Activated CD4-positive, alpha-beta T cell treated with anti-CD3 and anti-CD28 coated beads for 48 hours (primary cell): ENCODE measurements at regions not wholly inside any gene's neighbourhood (a gene's known extent, or its start where the extent isn't known, plus 50 kb on each side); places are given as distances from the start of the nearest gene placed in this dataset.
"Not testable (repeated sequence)": the region's sequence is repeated elsewhere in the genome, so short reads cannot be mapped to it uniquely, and the experiment has no call there.

Experiments
- DNase-seq: peaks from one replicate; pipeline ENCODE4 v3.0.0-alpha.2; 2020

DNA sequence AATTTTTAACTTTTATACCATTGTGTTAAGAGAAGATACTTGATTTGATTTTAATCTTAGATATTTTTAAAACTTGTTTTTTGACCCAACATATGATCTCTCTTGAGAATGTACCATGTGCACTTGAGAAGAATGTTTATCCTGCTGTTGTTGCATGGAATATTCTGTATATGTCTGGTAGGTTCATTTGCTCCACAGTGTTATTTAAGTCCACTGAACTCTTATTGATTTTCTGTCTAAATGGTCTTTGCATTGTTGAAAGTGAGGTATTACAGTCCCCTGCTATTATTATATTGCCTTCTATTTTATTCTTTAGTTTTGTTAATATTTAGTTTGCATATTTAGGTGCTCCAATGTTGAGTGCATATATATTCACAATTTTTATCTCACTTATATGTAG, 397.3 kb upstream of the CCDC179 start:
- DNase-seq: no peak

DNA sequence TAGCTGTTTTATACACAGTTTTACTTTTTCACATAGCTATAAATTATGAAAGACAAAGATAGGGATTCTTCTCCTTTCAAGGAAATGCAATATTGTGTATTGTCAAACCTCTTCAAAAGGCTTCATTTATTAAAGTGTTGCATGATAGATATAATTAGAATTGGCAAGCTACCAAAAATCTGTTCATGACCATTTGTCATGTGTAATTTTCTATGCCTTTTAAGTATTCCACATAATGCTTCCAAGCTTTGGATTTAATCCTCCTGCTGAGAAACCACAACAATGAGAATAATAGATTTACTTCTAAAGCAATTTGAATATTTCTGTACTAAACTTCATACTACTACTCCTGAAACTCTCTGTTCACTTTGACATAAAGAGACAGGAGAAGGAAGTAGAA, 403.2 kb upstream of the CCDC179 start:
- no peak for DNase-seq

DNA sequence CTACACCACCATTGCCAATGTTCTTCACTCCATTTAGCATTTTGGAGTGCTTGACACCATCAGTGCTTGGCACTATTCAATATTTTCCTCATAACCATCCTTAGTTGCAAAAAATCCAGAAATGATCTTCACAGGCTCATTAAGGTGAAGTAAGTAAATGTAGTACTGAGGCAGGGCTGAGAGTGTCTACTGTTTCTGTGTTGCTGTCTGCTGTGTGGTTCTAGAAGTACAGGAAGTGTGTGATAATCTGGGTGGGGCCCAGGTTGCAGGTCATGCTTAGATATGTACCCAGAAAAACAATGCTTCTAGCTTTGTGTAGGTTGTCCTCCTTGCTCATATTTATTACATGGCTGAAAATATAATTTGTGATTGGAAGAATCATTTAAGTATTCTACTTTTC, 411.8 kb upstream of the CCDC179 start:
- DNase-seq: no peak

DNA sequence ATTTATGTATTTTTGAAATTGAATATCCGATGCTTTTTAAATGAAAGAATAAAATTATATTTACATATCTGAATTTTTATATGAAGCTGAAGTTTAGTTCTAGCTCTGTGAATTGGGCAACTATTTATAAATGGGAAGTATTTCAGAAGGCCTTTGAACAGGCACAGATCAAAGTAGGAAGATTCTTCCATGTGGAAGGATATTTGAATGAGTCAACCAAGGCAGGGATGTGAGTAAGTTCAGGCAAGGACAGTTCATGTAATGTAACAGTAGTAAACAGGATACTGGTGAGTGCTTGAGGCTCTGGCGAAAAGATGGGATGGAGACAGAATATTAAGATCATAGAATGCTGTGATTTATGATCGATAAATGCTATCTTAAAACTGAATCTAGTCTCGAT, 417.8 kb upstream of the CCDC179 start:
- no peak for DNase-seq

DNA sequence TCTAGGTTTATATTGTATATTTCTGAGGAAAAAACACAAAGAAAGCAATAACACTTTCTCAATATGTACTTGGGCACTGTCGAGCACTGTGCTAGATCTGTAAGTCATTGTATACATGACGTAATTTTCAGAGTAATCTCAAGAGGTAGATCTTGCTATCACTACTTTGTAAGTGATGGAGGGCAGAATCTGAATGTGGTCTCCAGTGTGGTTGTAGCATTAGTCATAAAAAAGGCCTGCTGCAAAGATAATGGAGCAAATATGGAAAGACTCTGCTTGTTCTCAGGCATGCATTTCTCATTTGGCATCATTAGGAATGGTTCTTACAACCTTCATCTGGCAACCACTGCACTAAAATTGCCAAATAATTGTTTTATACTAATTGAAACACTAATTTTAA, 419.8 kb upstream of the CCDC179 start:
- no peak for DNase-seq

DNA sequence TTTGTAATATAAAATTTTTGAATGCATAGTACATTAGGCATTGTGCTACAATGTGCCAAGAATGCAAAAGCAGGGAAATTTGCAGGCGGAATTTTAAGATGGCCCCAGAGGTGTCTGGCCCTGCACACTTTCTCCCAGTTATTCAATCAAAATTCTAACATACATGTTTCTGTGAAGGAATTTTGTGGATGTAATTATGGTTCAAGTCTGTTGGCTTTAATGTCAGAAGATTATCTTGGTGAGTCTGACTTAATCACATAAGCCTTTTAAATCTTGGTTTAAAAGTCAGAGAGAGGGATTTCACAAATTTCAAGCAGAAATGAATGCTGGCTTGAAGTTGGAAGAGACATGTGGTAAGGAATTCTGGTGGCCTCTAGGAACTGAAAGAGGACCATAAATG, 423.4 kb upstream of the CCDC179 start:
- no peak for DNase-seq

DNA sequence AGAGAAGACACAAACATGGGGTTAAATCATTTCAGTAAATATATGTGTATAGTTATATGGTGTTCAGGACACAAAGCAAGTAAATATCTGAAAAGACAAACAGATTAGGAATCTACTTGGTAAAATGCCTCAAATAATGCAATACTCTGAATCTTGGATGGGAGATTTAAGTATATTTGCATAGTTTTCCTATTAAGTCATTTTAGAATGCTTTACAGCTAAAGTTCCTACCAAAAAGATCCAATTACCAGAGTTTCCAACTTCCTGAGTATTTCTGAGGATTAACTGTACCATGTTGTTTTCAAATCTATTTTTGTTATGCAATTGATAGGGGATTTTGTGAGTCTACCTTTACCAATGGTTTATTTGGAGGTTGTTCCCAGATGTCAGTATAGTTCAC, 424.4 kb upstream of the CCDC179 start:
- no peak for DNase-seq

DNA sequence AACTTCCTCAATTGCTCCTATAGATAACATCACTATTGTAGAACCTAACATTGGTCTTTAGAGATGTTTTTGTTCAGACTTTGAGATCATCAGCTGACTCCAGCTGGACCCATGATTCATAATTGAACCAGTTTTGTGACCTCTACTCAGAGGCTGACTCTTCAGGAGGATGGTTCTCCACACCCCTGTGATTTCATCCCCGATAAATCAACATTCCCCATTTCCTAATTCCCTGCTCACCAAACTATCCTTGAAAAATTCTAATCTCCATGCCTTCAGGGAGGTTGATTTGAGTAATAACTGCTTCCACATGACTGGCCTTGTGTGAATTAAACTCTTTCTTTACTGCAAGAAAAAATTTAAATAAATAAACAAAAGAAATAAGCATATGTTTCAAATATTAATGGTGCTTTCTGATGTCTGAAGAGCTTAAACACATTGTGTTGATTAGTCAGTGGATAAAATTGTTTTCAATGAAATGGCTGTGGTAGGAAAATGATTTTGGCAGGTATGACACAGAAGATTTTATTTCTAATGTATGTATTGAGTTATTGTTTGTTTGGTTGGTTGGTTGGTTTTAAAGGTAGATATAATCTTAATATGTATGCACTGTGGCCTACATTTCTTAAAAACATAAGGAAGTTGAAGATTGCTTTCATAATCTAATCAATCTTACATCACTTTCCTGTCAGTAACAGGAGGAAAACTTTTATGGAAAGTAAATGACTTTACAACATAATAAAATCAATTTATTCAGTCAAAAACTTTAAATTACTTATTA, 427.9 kb upstream of the CCDC179 start:
- DNase-seq: no peak

DNA sequence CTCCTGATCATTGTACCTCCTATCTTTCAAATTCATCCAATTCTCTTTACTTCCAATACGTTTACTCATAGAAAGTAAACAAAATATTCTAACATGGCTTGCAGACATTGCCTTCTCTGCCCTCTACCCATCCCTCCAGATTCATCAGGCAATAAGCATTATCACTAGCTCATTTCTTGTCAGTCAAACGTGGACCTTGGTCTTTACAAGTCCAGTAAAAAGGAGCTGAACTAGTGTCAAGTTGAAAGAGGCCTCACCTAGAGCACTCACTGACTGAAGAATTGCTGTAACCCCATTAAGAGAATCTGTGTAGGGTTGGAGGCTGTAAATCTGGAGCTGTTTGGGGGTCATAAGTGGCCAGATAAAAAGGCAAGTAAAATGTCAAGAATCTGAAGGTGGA, 435.0 kb upstream of the CCDC179 start:
- no peak for DNase-seq

DNA sequence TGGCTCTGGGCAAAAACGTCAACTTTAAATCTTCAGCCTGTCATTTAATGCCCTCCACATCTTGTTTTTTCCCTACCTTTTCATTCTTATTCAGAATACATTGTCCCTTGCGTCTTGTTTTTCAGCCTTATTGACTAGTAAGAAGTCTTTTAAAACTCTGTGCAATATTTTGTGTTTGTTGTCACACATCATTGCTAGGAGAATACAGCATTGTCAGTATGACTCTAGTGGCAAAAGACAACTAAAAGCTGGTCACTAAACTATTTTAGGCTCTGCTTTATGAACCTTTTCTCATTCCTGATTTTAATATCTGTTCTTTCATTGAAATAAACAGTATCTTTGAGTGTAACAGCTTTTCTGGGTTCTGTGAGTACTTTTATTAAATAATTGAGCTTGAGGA, 447.8 kb upstream of the CCDC179 start:
- no peak for DNase-seq

DNA sequence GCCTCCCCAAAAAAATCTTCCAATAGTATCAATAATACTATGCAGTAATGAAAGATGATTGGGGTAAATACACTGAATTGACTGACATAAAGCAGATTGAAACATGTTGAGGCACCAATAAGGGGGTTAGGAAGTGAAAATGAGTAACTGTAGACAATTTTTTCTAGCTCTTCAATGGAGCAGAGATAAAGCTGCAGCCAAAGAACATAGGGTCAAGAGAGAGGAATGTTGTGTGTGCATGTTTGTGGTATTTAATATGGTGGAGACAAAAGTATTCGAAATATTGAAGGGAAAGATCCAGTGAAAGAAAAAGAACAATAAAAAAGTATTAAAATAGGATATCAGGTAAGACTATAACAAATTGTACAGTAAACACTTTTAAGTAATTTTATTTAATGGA, 450.0 kb upstream of the CCDC179 start:
- no peak for DNase-seq

DNA sequence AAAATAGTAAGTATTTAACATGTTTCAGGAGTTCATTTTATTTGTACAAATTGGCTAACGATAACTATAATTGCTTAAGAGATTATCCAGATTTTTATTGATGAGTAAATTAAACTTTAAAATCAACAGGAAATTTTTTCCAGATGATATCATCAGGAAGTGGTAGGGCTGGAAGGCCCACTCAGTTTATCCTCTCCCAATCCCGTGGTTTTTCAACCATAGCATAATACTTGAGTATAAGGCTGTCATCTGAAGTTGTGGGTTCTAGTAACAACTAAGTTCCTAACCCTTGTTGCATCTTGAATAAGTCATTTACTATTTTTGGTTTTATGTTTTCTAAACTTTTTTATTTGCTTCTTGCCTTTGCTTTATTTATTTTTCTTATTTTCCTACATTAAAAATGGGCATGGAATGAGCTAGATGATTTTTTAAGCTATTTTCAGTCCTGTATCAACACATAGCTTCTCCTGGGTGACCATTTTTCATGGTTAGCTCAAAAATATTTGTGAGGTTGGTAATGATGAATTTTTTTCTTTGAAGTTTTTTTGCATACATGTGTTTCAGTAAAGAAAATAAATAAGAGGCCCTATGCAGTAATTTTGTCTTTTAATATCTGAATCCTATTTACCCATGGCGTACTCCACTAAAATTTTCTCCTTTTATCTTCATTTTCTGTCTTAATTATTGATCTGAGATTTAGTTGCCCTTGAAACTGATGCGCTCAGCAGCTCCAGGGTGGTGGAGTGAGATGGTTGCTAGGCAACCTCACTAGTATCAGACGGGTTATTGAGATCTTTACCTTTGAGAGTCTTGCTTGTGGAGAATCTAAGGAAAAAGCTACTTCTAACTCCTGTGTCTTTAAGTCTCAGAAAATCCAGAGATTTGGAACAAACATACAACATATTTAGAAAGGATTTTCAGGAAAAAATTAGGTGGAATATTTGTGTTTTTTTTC, 452.0 kb upstream of the CCDC179 start:
- DNase-seq: no peak

DNA sequence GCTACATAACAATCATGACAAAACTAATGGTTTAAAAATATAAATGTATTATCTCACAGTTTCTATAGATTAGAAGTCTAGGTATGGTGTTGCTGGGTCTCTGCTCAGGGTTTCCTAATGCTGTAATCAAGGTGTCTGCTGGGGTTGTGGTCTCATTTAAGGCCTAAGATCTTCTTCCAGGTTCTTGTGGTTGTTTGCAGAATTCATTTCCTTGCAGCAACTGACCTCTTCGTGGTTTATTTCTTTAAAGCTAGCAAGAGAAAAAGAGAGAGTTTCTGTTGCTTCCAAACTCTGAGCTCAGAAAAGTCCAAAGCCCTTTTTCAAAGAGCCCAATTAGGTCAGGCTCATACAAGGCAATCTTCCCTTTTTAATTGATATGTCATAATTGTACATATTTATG, 452.7 kb upstream of the CCDC179 start:
- no peak for DNase-seq

DNA sequence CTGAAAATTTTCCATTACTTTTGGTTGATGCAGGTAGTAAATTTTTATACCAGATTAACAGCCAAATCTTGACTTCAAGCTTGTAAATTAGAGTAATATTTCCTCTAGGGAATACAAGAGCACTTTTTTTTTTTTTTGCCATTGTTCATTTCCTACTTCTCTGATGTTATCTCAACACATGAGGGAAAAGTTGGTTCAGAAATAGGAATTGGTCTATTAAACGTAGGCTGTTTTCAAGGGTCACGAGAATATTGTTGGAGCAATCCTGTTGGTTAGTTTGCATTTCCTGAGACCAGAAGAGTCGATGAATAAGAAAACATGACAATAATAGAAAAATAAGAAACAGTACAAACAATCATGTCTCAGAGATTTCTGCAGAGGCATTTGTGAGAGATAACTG, 453.9 kb upstream of the CCDC179 start:
- no peak for DNase-seq

DNA sequence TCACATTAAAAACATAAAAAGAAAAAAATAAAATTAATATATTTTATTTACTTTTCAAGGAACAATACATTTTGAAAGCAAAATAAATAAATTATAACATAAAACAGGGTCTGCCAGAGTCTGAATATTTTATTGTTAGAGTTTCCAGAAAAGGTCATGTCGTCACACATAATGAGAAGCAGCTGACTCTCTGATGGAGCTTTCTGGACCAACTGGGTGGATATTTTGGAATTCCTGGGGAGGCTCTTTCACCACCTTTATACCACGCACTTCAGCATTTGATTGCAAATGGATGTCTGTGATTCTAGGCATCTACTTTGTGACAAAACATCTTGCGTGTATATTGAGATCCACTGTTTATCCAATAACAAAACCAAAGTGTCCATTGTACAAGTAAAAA, 455.0 kb upstream of the CCDC179 start:
- no peak for DNase-seq

DNA sequence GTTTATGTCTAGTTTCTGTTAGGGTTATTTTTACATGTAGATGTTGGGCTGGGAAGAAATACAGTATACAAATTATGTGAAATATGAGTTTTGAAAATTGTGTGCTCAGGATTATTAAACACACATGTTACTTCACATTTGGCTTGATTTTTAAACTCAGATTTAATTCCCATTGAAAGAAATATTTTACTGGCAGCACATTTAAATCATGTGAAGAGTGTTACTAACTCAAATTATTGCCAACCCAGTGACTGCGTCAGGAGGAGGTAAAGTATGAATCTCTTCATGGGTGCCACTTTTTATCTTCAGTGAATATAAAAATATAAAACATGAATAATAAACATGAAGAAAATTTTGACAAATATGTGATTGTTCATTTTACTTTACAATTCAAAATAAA, 457.5 kb upstream of the CCDC179 start:
- no peak for DNase-seq

DNA sequence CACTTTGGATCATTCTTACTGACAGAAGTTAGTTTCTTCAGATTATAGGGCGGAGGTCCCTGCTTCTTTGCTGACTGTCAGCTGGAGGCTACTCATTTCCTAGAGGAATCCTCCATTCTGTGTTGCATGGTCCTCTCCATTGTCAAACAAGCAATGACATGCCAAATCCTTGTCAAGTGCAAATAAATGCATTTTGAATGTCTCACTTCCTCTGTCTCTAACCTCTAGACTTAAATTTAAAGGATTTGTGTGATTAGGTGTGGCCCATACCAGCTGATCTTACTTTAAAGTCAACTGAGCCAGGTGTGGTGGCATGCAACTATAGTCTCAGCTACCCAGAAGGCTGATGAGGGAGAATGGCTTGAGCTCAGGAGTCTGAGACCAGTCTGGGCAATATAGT, 458.4 kb upstream of the CCDC179 start:
- DNase-seq: no peak

DNA sequence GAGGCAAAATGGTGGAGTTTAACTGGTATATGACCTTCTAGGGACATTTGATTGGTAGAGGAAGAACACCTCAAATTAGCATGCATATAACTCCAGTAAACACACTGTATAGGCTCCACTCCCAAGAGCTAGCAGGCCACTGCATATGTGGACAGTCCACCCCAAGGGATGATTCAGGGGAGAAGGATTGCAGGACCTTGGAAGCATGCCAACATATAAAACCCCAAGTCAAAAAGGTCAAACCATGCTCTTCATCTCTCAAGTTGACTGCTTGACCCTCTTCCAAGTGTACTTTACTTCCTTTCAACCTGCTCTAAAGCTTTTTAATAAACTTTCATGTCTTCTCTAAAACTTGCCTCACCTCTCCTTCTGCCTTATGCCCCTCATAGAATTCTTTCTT, 459.9 kb upstream of the CCDC179 start:
- no peak for DNase-seq

DNA sequence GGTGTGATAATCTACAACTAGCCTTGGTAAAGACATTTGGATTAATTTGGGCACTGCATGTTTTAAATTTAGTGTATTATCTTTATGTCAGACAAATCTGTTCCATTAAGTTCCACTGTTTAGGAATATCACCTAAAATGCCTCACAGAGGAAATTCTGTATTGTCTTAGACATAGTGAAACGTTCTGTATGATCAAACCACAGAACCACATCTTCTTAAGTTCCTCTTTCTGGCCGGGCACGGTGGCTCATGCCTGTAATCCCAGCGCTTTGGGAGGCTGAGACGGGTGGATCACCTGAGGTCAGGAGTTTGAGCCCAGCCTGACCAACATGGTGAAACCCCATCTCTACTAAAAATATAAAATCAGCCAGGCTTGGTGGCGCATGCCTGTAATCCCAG, 475.3 kb upstream of the CCDC179 start:
- not testable (repeated sequence) for DNase-seq

DNA sequence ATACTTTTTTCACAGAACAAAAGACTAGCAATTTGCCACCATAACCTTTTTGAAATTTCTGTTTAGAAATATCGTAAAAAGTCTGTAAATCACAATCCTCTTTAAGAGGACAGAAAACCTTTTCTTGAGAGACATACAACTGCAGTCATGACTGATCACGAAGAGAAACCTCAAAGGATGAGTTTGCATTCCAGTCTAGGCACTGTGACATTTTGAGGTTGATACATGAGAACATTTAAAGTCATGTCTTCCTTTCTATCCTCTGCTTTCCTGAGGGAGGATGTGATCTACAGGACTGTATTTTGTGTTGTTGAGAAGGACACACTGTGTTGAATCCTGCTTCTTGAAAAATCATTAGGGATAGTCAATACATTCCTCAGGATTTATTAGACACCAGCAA, 476.7 kb upstream of the CCDC179 start:
- no peak for DNase-seq

DNA sequence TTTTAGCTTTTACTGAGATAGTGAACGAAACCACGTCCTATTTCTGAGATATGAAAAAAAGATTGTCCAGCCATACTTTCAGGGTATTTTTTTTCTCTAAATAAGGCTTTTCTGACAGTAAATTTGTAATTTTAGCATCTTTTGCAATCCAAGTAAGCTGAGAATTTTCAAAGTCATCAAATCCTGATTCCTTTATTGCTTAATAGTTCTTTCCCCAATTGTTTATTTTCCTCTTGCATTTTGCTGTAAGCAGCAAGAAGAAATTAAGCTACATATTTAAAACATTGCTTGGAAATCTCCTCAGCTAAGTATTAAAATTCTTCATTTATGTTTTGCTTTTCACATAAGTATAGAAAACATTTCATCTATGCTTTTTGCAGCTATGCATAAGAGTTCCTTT, 493.3 kb upstream of the CCDC179 start:
- no peak for DNase-seq

DNA sequence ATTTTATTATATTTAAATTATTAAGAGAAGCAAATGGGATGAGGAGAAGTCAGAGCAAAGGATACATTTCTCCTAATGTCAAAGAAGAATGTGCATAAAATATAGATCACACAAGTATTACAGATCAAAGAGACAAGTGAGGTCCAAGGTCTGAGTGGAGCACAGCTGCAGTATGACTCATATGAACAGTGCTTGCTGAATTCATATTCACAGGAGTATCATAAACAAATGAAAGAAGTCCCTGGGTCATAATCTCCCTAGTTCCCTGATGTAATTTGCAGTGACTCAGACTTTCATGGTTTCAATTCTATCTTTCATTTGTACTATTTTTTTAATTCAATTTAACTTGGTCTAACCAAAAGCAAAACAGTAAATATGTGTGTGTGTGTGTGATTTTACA, 499.0 kb upstream of the CCDC179 start:
- DNase-seq: no peak

DNA sequence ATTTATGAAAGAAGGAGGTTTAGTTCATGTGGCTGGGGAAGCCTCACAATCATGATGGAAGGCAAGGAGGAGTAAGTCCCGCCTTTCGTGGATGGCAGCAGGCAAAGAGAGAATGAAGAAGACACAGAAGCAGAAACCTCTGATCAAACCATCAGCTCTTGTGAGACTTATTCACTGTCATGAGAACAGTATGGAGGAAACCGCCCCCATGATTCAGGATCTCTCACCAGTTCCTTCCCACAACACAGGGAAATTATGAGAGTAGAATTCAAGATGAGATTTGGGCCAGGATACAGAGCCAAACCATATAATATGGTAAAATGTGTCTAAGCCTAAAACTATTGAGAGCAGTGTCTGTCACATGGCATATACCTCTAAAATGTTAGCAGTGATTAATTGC, 503.8 kb upstream of the CCDC179 start:
- no peak for DNase-seq

DNA sequence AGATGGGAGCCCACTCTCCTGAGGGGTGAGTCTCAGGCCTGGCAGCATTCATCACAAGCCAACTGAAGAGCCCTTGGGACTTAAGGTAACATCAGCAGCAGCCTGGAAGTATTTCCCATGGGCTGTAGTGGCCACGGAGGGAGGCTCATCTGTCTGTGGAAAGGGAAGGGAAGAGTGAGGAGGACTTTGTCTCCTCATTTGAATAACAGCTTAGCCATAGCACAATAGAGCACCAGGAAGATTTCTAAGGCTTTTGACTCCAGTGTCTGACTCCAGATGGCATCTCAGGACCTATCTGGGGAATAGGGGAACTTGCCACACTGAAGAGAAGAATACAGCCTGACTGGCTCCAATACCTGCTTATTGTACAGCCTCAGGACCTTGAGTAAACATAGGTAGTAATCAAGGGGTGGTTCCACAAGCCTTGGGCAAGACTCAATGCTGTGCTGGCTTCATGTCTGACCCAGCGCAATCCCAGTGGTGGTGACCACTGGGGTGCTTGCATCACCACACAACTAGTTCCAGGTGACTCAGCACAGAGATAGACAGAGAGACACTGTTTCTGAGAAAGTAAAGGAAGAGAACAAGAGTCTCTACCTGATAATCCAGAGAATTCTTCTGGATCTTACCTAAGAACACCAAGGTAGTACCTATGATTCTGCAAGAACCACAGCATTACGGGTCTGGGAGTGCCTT, 510.5 kb upstream of the CCDC179 start:
- DNase-seq: no peak
